Lower leg skin (tissue), 3 donors: ENCODE measurements at regions not wholly inside any gene's neighbourhood (a gene's known extent, or its start where the extent isn't known, plus 50 kb on each side); places are given as distances from the start of the nearest gene placed in this dataset.

ENCODE experiments used
- CTCF ChIP-seq, 3 donors: fragments of 450-650 bp; IDR thresholded peaks; one replicate each; pipeline ENCODE4 v1.5.1; 2016; ENCODE audit warnings: antibody characterized with exemption in 3 of 3, mild to moderate bottlenecking in 3 of 3, moderate library complexity in 2 of 3
- POLR2A ChIP-seq, 2 donors: fragments of 450-650 bp; IDR thresholded peaks; one replicate each; pipeline ENCODE4 v1.6.1; 2016 to 2017; ENCODE audit warnings: antibody characterized with exemption in 2 of 2, mild to moderate bottlenecking in 1 of 2, moderate library complexity in 1 of 2

- TF ChIP-seq CTCF (IDR thresholded peaks at IDR 0.05) (no peak), POLR2A (IDR thresholded peaks at IDR 0.05) (no peak)
Measured at GRCh38 chr2:120861576-120862191, 126.0 kb downstream of the GLI2 start.
